ENCODE measurements at regions not wholly inside any gene's neighbourhood (a gene's known extent, or its start where the extent isn't known, plus 50 kb on each side); places are given as distances from the start of the nearest gene placed in this dataset.

DNA sequence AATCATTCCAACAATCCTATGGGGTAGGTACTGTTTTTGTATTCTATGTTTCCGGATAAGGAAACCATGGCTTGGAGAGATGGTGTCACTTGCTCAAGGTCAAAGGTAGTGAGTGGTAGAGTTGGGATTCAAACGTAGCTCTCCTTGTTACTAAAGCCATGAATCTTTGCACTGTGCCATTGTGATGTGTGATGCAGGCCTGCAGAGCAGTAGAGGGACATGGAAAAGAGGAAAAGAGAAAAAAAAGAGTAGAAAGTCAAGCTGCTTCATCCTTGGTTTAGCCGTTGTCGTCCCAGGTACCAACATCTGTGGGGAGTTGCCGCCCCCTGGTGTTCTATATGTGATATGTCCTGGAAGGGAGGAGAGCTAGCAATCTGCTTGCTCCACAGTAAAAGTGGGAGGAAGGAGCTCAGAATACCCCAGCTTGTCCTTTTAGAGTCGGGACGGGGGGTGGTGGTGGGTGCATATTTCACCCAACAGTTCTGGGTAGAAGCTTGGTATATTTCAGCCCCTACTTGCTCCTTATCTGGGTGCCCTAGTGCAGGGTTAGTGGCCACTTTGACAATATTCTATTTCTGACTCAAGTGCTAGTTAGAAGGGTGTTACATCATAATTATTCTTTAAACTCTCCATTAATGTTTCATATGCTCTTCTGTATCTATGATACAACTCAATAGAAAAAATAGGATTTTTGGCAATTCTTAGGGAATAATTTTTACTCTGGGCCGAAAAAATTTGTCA lies 98.4 kb downstream of the EBNA1BP2 start:
- DNase-seq: peak; percentile 71
- Histone ChIP-seq H3K4me3 (ENCODE audit: low read depth, low read length) (no peak overlapping the region), H3K36me3 (replicated peaks) (no peaks in the 10 kb centered on the region), H3K27me3 (replicated peaks) (no peaks in the 10 kb centered on the region), H3K27ac (no peak overlapping the region)
- TF ChIP-seq, protein P1, sequence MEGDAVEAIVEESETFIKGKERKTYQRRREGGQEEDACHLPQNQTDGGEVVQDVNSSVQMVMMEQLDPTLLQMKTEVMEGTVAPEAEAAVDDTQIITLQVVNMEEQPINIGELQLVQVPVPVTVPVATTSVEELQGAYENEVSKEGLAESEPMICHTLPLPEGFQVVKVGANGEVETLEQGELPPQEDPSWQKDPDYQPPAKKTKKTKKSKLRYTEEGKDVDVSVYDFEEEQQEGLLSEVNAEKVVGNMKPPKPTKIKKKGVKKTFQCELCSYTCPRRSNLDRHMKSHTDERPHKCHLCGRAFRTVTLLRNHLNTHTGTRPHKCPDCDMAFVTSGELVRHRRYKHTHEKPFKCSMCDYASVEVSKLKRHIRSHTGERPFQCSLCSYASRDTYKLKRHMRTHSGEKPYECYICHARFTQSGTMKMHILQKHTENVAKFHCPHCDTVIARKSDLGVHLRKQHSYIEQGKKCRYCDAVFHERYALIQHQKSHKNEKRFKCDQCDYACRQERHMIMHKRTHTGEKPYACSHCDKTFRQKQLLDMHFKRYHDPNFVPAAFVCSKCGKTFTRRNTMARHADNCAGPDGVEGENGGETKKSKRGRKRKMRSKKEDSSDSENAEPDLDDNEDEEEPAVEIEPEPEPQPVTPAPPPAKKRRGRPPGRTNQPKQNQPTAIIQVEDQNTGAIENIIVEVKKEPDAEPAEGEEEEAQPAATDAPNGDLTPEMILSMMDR (IDR thresholded peaks at IDR 0.05; ENCODE audit: low read depth, low read length, missing control alignments): peak; percentile 84
- in situ Hi-C loops (cut with HindIII; ENCODE audit: low pct_ligation_motif_present, low sequenced_read_pairs): loop anchor here (25.0 kb wide), 1 partner anchor 161 kb away; no protein-coding TSS in a partner anchor

- DNase-seq: no peak
- Histone ChIP-seq H3K27me3 (replicated peaks) (no peaks in the 10 kb centered on the region), H3K4me3 (ENCODE audit: low read depth, low read length) (no peak overlapping the region), H3K36me3 (replicated peaks) (no peaks in the 10 kb centered on the region), H3K27ac (no peak overlapping the region)
- TF ChIP-seq, protein P1 (IDR thresholded peaks at IDR 0.05; ENCODE audit: low read depth, low read length, missing control alignments): no peak
- in situ Hi-C loops (cut with HindIII; ENCODE audit: low pct_ligation_motif_present, low sequenced_read_pairs): loop anchor here (25.0 kb wide), 1 partner anchor 160 kb away; no protein-coding TSS in a partner anchor
Observed at GRCh38 chr1:43072314-43072713, 99.8 kb downstream of the EBNA1BP2 start.

DNA sequence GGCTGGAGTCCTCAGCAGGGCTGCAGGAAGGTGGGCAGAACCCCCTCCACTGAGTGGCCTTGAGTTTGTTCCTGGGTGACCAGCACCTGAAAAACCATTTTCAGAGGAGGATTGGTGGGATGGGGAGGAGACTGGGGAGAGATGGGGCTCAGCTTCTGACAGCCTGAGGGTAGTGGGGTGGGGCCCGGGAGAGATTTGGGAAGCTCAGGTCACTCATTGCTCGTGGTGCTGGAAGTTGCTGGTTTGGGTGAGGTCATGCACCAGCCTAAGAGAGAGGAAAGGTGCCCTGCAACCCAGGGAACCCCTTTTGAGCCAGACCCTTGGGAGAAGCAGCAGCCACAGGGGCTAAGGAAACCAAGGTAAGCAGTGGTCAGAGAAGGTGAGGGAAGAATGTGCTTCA lies 100.8 kb downstream of the EBNA1BP2 start:
- no peaks in the 10 kb centered on the region for H3K27me3 ChIP-seq (replicated peaks)
- TF ChIP-seq, protein P1 (IDR thresholded peaks at IDR 0.05; ENCODE audit: low read depth, low read length, missing control alignments): no peak
- no peak overlapping the region for H3K27ac ChIP-seq
- H3K36me3 ChIP-seq (replicated peaks): no peaks in the 10 kb centered on the region
- no peak overlapping the region for H3K4me3 ChIP-seq (ENCODE audit: low read depth, low read length)
- DNase-seq: no peak
- in situ Hi-C loops (cut with HindIII; ENCODE audit: low pct_ligation_motif_present, low sequenced_read_pairs): loop anchor here (25.0 kb wide), 1 partner anchor 159 kb away; no protein-coding TSS in a partner anchor

DNA sequence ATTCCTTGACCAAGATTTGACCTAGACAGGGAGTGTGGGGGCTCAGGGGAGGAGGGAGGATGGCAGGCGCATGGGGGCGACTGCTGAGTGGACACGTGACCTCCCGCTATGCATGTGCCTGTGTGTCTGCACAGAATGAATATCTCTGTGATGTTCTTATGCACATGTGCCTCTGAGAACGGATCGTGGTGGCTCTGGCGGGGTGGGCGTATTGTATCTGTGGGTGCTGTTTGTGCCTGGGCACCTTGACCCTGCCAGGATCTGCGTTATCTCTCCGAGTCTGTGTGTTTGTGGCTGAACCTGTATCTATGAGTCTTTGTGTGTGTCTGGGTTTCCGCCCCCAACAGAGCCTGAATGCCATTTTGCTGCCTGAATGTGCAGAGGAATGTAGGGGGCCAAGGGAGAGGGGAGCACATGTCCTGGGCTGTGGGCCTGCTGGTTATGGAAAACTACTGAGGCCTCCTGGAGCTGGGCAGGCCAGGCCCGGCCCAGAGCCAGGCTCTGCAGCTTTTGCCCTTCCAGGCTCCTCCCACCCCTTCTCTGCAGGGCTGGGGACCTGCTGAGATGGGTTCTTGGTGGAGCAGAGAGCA lies 102.5 kb downstream of the EBNA1BP2 start:
- Histone ChIP-seq H3K27ac (no peak overlapping the region), H3K27me3 (replicated peaks) (no peaks in the 10 kb centered on the region), H3K36me3 (replicated peaks) (no peaks in the 10 kb centered on the region), H3K4me3 (ENCODE audit: low read depth, low read length) (no peak overlapping the region)
- in situ Hi-C loops (cut with HindIII; ENCODE audit: low pct_ligation_motif_present, low sequenced_read_pairs): loop anchor here (25.0 kb wide), 1 partner anchor 157 kb away; no protein-coding TSS in a partner anchor
- DNase-seq: no peak
- TF ChIP-seq, protein P1 (IDR thresholded peaks at IDR 0.05; ENCODE audit: low read depth, low read length, missing control alignments): no peak

GRCh38 chr1:43068911-43069310 lies 103.2 kb downstream of the EBNA1BP2 start:
- Histone ChIP-seq H3K27me3 (replicated peaks) (no peaks in the 10 kb centered on the region), H3K27ac (no peak overlapping the region)

More at GRCh38 chr1:43068911-43069310, 103.2 kb downstream of the EBNA1BP2 start:
- in situ Hi-C loops (cut with HindIII; ENCODE audit: low pct_ligation_motif_present, low sequenced_read_pairs): loop anchor here (25.0 kb wide), 1 partner anchor 157 kb away; no protein-coding TSS in a partner anchor
- TF ChIP-seq, protein P1 (IDR thresholded peaks at IDR 0.05; ENCODE audit: low read depth, low read length, missing control alignments): peak; percentile 9
- DNase-seq: no peak
- no peak overlapping the region for H3K4me3 ChIP-seq (ENCODE audit: low read depth, low read length)
- no peaks in the 10 kb centered on the region for H3K36me3 ChIP-seq (replicated peaks)

Measured in brain microvascular endothelial cell (primary cell).